HAP-1 (cell line): ENCODE measurements at regions not wholly inside any gene's neighbourhood (a gene's known extent, or its start where the extent isn't known, plus 50 kb on each side); places are given as distances from the start of the nearest gene placed in this dataset.
"Not testable (repeated sequence)": the region's sequence is repeated elsewhere in the genome, so short reads cannot be mapped to it uniquely, and the experiment has no call there.

Experiments
- DNase-seq, 2 experiments: peaks; one replicate each; pipeline ENCODE4 v3.0.0-alpha.2; 2016 to 2020; ENCODE audit warnings: low spot score in 2 of 2
- H3K27me3 ChIP-seq: fragments of 250-450 bp; sonication (Bioruptor Pico); 2 replicates; pipeline ENCODE4 v1.5.1; 2020; ENCODE audit warnings: low read depth, mild to moderate bottlenecking, moderate library complexity
- H3K36me3 ChIP-seq: fragments of 250-450 bp; sonication (Bioruptor Pico); replicated peaks from 2 replicates; pipeline ENCODE4 v1.5.1; 2020; ENCODE audit warnings: mild to moderate bottlenecking
- H3K4me1 ChIP-seq: fragments of 250-450 bp; sonication (Bioruptor Pico); 2 replicates; pipeline ENCODE4 v1.5.1; 2020; ENCODE audit warnings: mild to moderate bottlenecking
- H3K4me3 ChIP-seq: fragments of 250-450 bp; sonication (Bioruptor Pico); 2 replicates; pipeline ENCODE4 v1.5.1; 2020; ENCODE audit warnings: mild to moderate bottlenecking, moderate library complexity
- H3K9me3 ChIP-seq: fragments of 250-450 bp; sonication (Bioruptor Pico); 2 replicates; pipeline ENCODE4 v1.5.1; 2020; ENCODE audit warnings: mild to moderate bottlenecking, moderate library complexity
- in situ Hi-C: fragments of 300-500 bp; cut with MboI; formaldehyde crosslinking; loops from 3 replicates; pipeline ENCODE4 v1.14.3; 2020; ENCODE audit warnings: low sequenced_read_pairs, inconsistent platforms, mixed read lengths

DNA sequence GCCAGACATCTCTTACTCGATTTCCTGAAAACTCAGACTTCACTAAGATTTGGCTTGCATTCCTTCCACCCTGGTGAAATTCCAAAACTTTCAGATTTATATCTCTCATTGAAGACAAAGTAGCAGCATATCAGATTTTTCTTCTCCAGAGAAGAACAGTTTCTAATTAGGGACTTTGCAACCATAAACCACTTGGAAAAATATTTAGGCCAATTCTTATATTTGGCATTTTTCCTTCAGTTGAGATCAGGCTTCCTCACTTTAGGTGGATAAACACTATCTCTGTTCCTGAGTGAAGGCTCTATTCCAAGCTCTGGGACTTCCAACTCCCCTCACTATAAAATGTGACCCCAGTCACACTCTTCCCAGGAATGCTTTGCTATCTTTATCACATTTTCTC is 1434.3 kb upstream of the FLRT2 start:
- Histone ChIP-seq H3K4me1 (no peaks in the 10 kb centered on the region), H3K9me3 (no peaks in the 10 kb centered on the region), H3K27me3 (no peaks in the 10 kb centered on the region), H3K36me3 (no peaks in the 10 kb centered on the region), H3K4me3 (no peak overlapping the region)
- in situ Hi-C loops, result no loop called here
- DNase-seq, result no peak

- no peaks in the 10 kb centered on the region for H3K36me3 ChIP-seq
- DNase-seq, result no peak
- H3K27me3 ChIP-seq, result no peaks in the 10 kb centered on the region
- no peak overlapping the region for H3K4me3 ChIP-seq
- no peaks in the 10 kb centered on the region for H3K9me3 ChIP-seq
- in situ Hi-C loops, result no loop called here
- no peaks in the 10 kb centered on the region for H3K4me1 ChIP-seq
Measured at GRCh38 chr14:84098261-84098660, 1431.7 kb upstream of the FLRT2 start.

- H3K4me3 ChIP-seq, H3K9me3 ChIP-seq, H3K36me3 ChIP-seq, in situ Hi-C loops, H3K27me3 ChIP-seq, DNase-seq, H3K4me1 ChIP-seq: not testable (repeated sequence)
Measured at GRCh38 chr14:84099560-84099959, 1430.4 kb upstream of the FLRT2 start.

- H3K4me3 ChIP-seq, result no peak overlapping the region
- H3K36me3 ChIP-seq, result no peaks in the 10 kb centered on the region
- H3K4me1 ChIP-seq, result peaks cover 9% of the 10 kb centered on the region
- in situ Hi-C loops, result no loop called here
- DNase-seq, result no peak
- H3K9me3 ChIP-seq, result no peaks in the 10 kb centered on the region
- H3K27me3 ChIP-seq, result no peaks in the 10 kb centered on the region
Measured at GRCh38 chr14:84107835-84108343, 1422.1 kb upstream of the FLRT2 start.

DNA sequence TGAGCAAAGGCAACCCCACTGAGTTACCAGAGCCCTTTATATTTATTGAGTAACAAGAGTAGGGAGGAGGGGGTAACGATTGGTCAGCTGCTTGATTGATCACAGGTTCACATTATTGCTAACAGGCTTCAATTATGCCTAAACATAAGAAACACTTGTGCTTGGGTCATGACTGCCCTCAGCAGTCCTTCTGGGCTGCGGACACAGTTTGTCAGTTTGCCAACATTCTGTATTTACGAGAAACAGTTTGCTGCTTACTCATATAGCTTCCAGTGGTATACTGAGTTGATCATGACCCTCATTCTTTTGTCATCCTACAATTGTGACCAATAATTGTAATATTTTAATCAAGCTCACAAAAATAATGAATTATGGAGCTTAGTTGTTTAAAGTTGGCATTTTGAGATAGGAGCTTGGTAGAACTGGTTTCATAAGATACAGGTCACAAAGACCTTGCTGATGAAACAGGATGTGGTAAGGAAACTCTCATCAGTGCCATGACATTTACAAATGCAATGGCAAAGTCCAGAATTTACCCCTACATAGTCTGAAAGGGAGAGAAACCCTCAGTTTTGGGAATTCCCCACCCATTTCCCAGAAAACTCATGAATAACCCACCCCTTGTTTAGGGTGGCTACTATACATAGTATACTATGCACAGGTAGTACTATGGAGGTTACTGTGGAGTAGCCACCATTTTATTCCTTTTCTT is 1421.0 kb upstream of the FLRT2 start:
- Histone ChIP-seq H3K4me3 (no peak overlapping the region), H3K27me3 (no peaks in the 10 kb centered on the region), H3K9me3 (no peaks in the 10 kb centered on the region), H3K4me1 (peaks cover 9% of the 10 kb centered on the region), H3K36me3 (no peaks in the 10 kb centered on the region)
- in situ Hi-C loops, result no loop called here
- DNase-seq, result no peak

DNA sequence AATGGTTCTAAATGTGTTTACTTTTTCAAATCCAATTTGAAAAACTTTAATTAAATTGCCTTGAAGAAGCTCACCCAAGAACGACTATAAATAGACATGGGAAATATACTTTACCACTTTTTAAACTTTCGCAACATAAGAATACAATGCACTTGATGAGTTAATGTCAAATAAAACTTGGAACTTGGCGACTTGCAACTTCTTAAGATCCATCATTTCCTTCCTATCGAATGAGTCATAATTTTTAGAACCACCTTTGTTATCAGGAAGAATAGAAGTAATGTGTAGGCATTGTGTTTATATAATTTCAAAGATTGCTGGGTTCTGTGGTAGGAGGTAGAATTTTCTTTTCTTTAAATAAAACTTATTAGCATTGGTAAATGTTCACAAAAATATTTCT is 1417.4 kb upstream of the FLRT2 start:
- Histone ChIP-seq H3K36me3 (no peaks in the 10 kb centered on the region), H3K27me3 (no peaks in the 10 kb centered on the region), H3K9me3 (no peaks in the 10 kb centered on the region), H3K4me1 (peaks cover 9% of the 10 kb centered on the region), H3K4me3 (no peak overlapping the region)
- DNase-seq, result no peak
- in situ Hi-C loops, result no loop called here

DNA sequence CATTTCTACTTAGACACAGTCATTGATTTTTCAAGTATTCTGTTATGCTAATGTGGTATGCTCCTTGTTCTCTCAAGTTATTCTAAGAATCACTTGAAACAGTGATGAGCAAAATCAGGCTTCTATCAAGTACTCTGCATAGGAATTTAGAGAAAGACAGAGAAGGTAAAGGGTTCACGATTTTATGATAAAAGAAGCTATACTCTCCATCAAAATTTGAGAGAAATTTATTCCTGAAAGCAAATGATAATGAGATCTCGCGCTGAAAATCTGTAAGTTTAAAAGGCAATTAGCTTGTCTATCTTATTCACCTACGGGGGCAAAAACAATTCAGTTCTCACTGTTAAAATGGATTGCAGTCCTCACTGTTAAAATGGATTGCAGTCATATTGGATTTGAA is 1404.3 kb upstream of the FLRT2 start:
- DNase-seq, result no peak
- Histone ChIP-seq H3K4me1 (peaks cover 6% of the 10 kb centered on the region; the same call in 1 of the 2 replicates), H3K4me3 (no peak overlapping the region), H3K27me3 (no peaks in the 10 kb centered on the region), H3K9me3 (no peaks in the 10 kb centered on the region), H3K36me3 (no peaks in the 10 kb centered on the region)
- in situ Hi-C loops, result no loop called here

DNA sequence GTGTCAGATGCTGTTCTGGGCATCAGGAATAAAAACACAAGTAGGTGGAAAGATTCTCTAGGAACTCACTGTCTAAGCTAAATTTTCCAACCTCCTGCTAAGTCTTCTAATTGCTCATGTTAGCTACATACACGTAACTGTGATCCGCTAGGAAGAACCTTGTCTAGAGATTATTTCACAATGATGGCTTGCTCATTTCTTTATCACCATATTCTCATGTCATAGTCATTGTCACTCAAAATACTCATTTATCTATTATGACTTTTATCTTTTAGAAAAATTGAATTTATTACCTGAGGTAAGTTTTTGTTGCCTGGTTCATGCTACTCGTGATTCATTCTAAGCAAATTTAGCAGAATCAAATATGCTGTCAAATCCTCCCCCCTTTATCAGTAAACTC is 1402.4 kb upstream of the FLRT2 start:
- H3K9me3 ChIP-seq, result no peaks in the 10 kb centered on the region
- H3K4me1 ChIP-seq, result peaks cover 6% of the 10 kb centered on the region; the same call in 1 of the 2 replicates
- no peaks in the 10 kb centered on the region for H3K36me3 ChIP-seq
- no peak overlapping the region for H3K4me3 ChIP-seq
- no peak for DNase-seq
- in situ Hi-C loops, result no loop called here
- no peaks in the 10 kb centered on the region for H3K27me3 ChIP-seq

- H3K9me3 ChIP-seq, result no peaks in the 10 kb centered on the region
- no peaks in the 10 kb centered on the region for H3K36me3 ChIP-seq
- no peak for DNase-seq
- peaks cover 6% of the 10 kb centered on the region; the same call in 1 of the 2 replicates for H3K4me1 ChIP-seq
- no peak overlapping the region for H3K4me3 ChIP-seq
- no peaks in the 10 kb centered on the region for H3K27me3 ChIP-seq
- in situ Hi-C loops, result no loop called here
Measured at GRCh38 chr14:84128050-84128449, 1401.9 kb upstream of the FLRT2 start.

- Histone ChIP-seq H3K9me3 (no peaks in the 10 kb centered on the region), H3K4me3 (no peak overlapping the region), H3K4me1 (peaks cover 6% of the 10 kb centered on the region; the same call in 1 of the 2 replicates), H3K36me3 (no peaks in the 10 kb centered on the region), H3K27me3 (no peaks in the 10 kb centered on the region)
- peak; percentile 7 to 20 for DNase-seq
- in situ Hi-C loops, result no loop called here
Measured at GRCh38 chr14:84129007-84129406, 1400.9 kb upstream of the FLRT2 start.

DNA sequence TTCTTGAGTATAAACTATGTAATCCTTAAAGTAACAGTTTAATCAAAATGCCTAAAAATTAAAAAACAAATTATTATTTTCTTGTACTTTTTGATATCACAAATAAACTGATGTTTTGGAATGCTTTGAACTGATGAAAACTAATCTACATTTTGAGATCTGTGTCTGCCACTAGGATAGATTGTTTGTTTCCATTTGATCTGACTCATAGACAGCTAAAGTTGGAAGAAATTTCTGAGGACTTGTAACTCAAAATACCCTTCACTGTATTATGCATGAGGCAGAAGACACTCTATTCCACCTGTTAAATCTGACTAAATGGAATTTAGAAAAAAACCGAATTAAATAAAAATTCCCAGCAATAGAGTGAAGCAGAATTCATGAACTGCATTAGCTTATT is 1400.0 kb upstream of the FLRT2 start:
- Histone ChIP-seq H3K4me3 (no peak overlapping the region), H3K9me3 (no peaks in the 10 kb centered on the region), H3K36me3 (no peaks in the 10 kb centered on the region), H3K27me3 (no peaks in the 10 kb centered on the region), H3K4me1 (peaks cover 6% of the 10 kb centered on the region; the same call in 1 of the 2 replicates)
- DNase-seq, result no peak
- in situ Hi-C loops, result no loop called here

GRCh38 chr14:84131924-84132323 is 1398.0 kb upstream of the FLRT2 start:
- Histone ChIP-seq H3K4me3 (no peak overlapping the region), H3K9me3 (no peaks in the 10 kb centered on the region), H3K4me1 (peaks cover 6% of the 10 kb centered on the region; the same call in 1 of the 2 replicates), H3K27me3 (no peaks in the 10 kb centered on the region), H3K36me3 (no peaks in the 10 kb centered on the region)
- no peak for DNase-seq
- in situ Hi-C loops, result no loop called here

GRCh38 chr14:84144166-84144565 is 1385.8 kb upstream of the FLRT2 start:
- Histone ChIP-seq H3K27me3 (no peaks in the 10 kb centered on the region), H3K9me3 (no peaks in the 10 kb centered on the region), H3K36me3 (no peaks in the 10 kb centered on the region), H3K4me3 (no peak overlapping the region), H3K4me1 (no peaks in the 10 kb centered on the region)
- in situ Hi-C loops, result no loop called here
- no peak for DNase-seq

DNA sequence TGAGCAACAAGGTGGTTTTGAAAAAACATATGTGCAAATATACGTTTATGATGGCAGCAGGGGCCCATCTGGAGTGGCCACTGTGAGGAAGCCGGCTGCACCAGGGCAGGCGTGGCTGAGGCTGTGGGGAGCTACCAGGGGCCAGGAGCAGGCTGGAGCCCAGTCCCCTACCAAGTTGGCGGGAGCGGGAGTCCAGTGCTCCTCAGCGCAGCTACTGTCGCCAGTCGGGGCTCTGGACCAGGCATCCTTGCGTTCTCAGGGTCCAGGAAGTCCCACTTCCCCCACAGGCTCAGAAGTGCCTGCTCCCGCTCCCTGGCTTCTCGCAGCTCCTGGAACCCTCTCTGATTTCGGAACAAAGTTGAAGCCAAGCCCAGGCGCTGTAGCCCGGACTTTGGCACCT is 1377.5 kb upstream of the FLRT2 start:
- Histone ChIP-seq H3K9me3 (no peaks in the 10 kb centered on the region), H3K4me1 (no peaks in the 10 kb centered on the region), H3K4me3 (no peak overlapping the region), H3K27me3 (no peaks in the 10 kb centered on the region), H3K36me3 (no peaks in the 10 kb centered on the region; the same call in 1 of the 2 replicates)
- DNase-seq, result no peak
- in situ Hi-C loops, result no loop called here

DNA sequence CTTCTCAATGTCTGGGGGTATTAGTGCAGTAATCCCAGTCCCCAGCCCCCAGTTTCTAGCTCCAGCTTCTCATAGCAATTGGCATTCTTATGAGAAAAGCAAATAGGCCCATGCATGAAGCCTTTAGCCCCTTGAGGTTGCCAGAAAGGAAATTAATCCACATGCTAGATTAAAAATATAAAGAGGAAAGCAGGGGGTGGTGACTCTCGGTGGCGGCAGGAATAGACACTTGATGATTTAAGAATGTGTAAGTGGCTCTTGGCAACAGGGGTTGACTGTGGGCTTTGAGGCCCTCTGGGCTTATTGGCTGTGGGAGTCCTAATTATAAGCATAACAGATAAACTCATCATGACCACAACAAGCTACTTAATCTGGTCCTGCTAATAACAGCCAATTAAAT is 1367.3 kb upstream of the FLRT2 start:
- Histone ChIP-seq H3K4me1 (peaks cover 8% of the 10 kb centered on the region; the same call in 1 of the 2 replicates), H3K36me3 (no peaks in the 10 kb centered on the region), H3K27me3 (no peaks in the 10 kb centered on the region), H3K9me3 (no peaks in the 10 kb centered on the region), H3K4me3 (no peak overlapping the region)
- no peak for DNase-seq
- in situ Hi-C loops, result no loop called here
